MG63 (cell line): ENCODE measurements at regions not wholly inside any gene's neighbourhood (a gene's known extent, or its start where the extent isn't known, plus 50 kb on each side); places are given as distances from the start of the nearest gene placed in this dataset.

Source experiments
- DNase-seq: peaks from one replicate; pipeline ENCODE4 v3.0.0-alpha.2; 2020
- H3K27me3 ChIP-seq: fragments of 250-450 bp; sonication (Bioruptor Pico); 2 replicates; pipeline ENCODE4 v1.5.1; 2020; ENCODE audit warnings: mild to moderate bottlenecking, moderate library complexity
- H3K36me3 ChIP-seq: fragments of 250-450 bp; sonication (Bioruptor Pico); 2 replicates; pipeline ENCODE4 v1.5.1; 2020; ENCODE audit warnings: mild to moderate bottlenecking, moderate library complexity
- H3K4me3 ChIP-seq: fragments of 250-450 bp; sonication (Bioruptor Pico); 2 replicates; pipeline ENCODE4 v1.5.1; 2020; ENCODE audit warnings: mild to moderate bottlenecking, moderate library complexity
- H3K9me3 ChIP-seq: fragments of 250-450 bp; sonication (Bioruptor Pico); 2 replicates; pipeline ENCODE4 v1.5.1; 2020; ENCODE audit warnings: mild to moderate bottlenecking, moderate library complexity

- H3K9me3 ChIP-seq, result no peaks in the 10 kb centered on the region
- no peak for DNase-seq
- no peak overlapping the region for H3K4me3 ChIP-seq
Observed at GRCh38 chr16:6495486-6496210, 837.0 kb upstream of the RBFOX1 start.

GRCh38 chr16:6494716-6495115 is 837.9 kb upstream of the RBFOX1 start:
- no peaks in the 10 kb centered on the region for H3K9me3 ChIP-seq
- no peak for DNase-seq
- H3K27me3 ChIP-seq, result peaks cover 4% of the 10 kb centered on the region; the same call in 1 of the 2 replicates
- no peak overlapping the region for H3K4me3 ChIP-seq
- no peaks in the 10 kb centered on the region for H3K36me3 ChIP-seq

More at GRCh38 chr16:6495486-6496210, 837.0 kb upstream of the RBFOX1 start:
- Histone ChIP-seq H3K36me3 (no peaks in the 10 kb centered on the region), H3K27me3 (peaks cover 1% of the 10 kb centered on the region; the same call in 1 of the 2 replicates)

GRCh38 chr16:6493555-6493954 is 839.1 kb upstream of the RBFOX1 start:
- H3K36me3 ChIP-seq, result no peaks in the 10 kb centered on the region
- no peak overlapping the region for H3K4me3 ChIP-seq
- no peak for DNase-seq
- H3K9me3 ChIP-seq, result no peaks in the 10 kb centered on the region
- H3K27me3 ChIP-seq, result peaks cover 4% of the 10 kb centered on the region; the same call in 1 of the 2 replicates

GRCh38 chr16:6492742-6493141 is 839.9 kb upstream of the RBFOX1 start:
- no peak for DNase-seq
- Histone ChIP-seq H3K36me3 (no peaks in the 10 kb centered on the region), H3K27me3 (peaks cover 6% of the 10 kb centered on the region; the same call in 1 of the 2 replicates), H3K4me3 (no peak overlapping the region), H3K9me3 (no peaks in the 10 kb centered on the region)

GRCh38 chr16:6484935-6485334 is 847.7 kb upstream of the RBFOX1 start:
- Histone ChIP-seq H3K27me3 (peaks cover 40% of the 10 kb centered on the region), H3K4me3 (no peak overlapping the region), H3K9me3 (no peaks in the 10 kb centered on the region), H3K36me3 (no peaks in the 10 kb centered on the region)
- DNase-seq, result no peak

- Histone ChIP-seq H3K36me3 (no peaks in the 10 kb centered on the region), H3K9me3 (no peaks in the 10 kb centered on the region), H3K4me3 (no peak overlapping the region), H3K27me3 (peaks cover 40% of the 10 kb centered on the region)
- DNase-seq, result no peak
Observed at GRCh38 chr16:6484081-6484480, 848.6 kb upstream of the RBFOX1 start.

- no peak for DNase-seq
- Histone ChIP-seq H3K9me3 (no peaks in the 10 kb centered on the region), H3K4me3 (no peak overlapping the region)
Observed at GRCh38 chr16:6483469-6484033, 849.1 kb upstream of the RBFOX1 start.

GRCh38 chr16:6482696-6483468 is 849.8 kb upstream of the RBFOX1 start:
- no peak for DNase-seq
- H3K4me3 ChIP-seq, result no peak overlapping the region
- no peaks in the 10 kb centered on the region for H3K36me3 ChIP-seq
- H3K9me3 ChIP-seq, result no peaks in the 10 kb centered on the region
- H3K27me3 ChIP-seq, result peaks cover 38% of the 10 kb centered on the region

More at GRCh38 chr16:6483469-6484033, 849.1 kb upstream of the RBFOX1 start:
- Histone ChIP-seq H3K36me3 (no peaks in the 10 kb centered on the region), H3K27me3 (peaks cover 40% of the 10 kb centered on the region)

GRCh38 chr16:6481894-6482293 is 850.8 kb upstream of the RBFOX1 start:
- Histone ChIP-seq H3K9me3 (no peaks in the 10 kb centered on the region), H3K36me3 (no peaks in the 10 kb centered on the region), H3K4me3 (no peak overlapping the region), H3K27me3 (peaks cover 38% of the 10 kb centered on the region)
- DNase-seq, result no peak

- DNase-seq, result no peak
- Histone ChIP-seq H3K36me3 (no peaks in the 10 kb centered on the region), H3K27me3 (no peaks in the 10 kb centered on the region), H3K9me3 (no peaks in the 10 kb centered on the region), H3K4me3 (no peak overlapping the region)
Observed at GRCh38 chr16:6453742-6454141, 878.9 kb upstream of the RBFOX1 start.

GRCh38 chr16:6447021-6447790 is 885.4 kb upstream of the RBFOX1 start:
- H3K36me3 ChIP-seq, result no peaks in the 10 kb centered on the region
- no peak overlapping the region for H3K4me3 ChIP-seq
- no peaks in the 10 kb centered on the region for H3K9me3 ChIP-seq
- no peak for DNase-seq
- no peaks in the 10 kb centered on the region for H3K27me3 ChIP-seq

GRCh38 chr16:6446370-6446769 is 886.3 kb upstream of the RBFOX1 start:
- DNase-seq, result no peak
- no peak overlapping the region for H3K4me3 ChIP-seq

GRCh38 chr16:6439129-6439528 is 893.5 kb upstream of the RBFOX1 start:
- Histone ChIP-seq H3K4me3 (no peak overlapping the region), H3K9me3 (no peaks in the 10 kb centered on the region), H3K27me3 (no peaks in the 10 kb centered on the region), H3K36me3 (no peaks in the 10 kb centered on the region)
- no peak for DNase-seq

More at GRCh38 chr16:6446370-6446769, 886.3 kb upstream of the RBFOX1 start:
- Histone ChIP-seq H3K9me3 (no peaks in the 10 kb centered on the region), H3K36me3 (no peaks in the 10 kb centered on the region), H3K27me3 (no peaks in the 10 kb centered on the region)

- no peak for DNase-seq
- Histone ChIP-seq H3K27me3 (no peaks in the 10 kb centered on the region), H3K36me3 (no peaks in the 10 kb centered on the region), H3K9me3 (no peaks in the 10 kb centered on the region), H3K4me3 (no peak overlapping the region)
Observed at GRCh38 chr16:6428861-6429260, 903.8 kb upstream of the RBFOX1 start.

GRCh38 chr16:6427621-6428020 is 905.0 kb upstream of the RBFOX1 start:
- Histone ChIP-seq H3K27me3 (no peaks in the 10 kb centered on the region), H3K36me3 (no peaks in the 10 kb centered on the region), H3K9me3 (no peaks in the 10 kb centered on the region), H3K4me3 (no peak overlapping the region)
- DNase-seq, result no peak

GRCh38 chr16:6407596-6407995 is 925.0 kb upstream of the RBFOX1 start:
- peaks cover 3% of the 10 kb centered on the region for H3K27me3 ChIP-seq
- DNase-seq, result no peak
- H3K9me3 ChIP-seq, result no peaks in the 10 kb centered on the region
- H3K4me3 ChIP-seq, result no peak overlapping the region
- H3K36me3 ChIP-seq, result no peaks in the 10 kb centered on the region

GRCh38 chr16:6406028-6406427 is 926.6 kb upstream of the RBFOX1 start:
- no peaks in the 10 kb centered on the region for H3K27me3 ChIP-seq
- H3K9me3 ChIP-seq, result no peaks in the 10 kb centered on the region
- DNase-seq, result no peak
- no peaks in the 10 kb centered on the region for H3K36me3 ChIP-seq
- no peak overlapping the region for H3K4me3 ChIP-seq
